Embryonic facial prominence (tissue), 1 donor: ENCODE measurements at regions not wholly inside any gene's neighbourhood (a gene's known extent, or its start where the extent isn't known, plus 50 kb on each side); places are given as distances from the start of the nearest gene placed in this dataset.
A peak's percentile ranks its signal among the peaks of the same experiment; 100 is the strongest.

Experiments
- DNase-seq: peaks from one replicate; pipeline ENCODE4 v3.0.0-alpha.2; 2016; ENCODE audit errors: extremely low spot score

DNA sequence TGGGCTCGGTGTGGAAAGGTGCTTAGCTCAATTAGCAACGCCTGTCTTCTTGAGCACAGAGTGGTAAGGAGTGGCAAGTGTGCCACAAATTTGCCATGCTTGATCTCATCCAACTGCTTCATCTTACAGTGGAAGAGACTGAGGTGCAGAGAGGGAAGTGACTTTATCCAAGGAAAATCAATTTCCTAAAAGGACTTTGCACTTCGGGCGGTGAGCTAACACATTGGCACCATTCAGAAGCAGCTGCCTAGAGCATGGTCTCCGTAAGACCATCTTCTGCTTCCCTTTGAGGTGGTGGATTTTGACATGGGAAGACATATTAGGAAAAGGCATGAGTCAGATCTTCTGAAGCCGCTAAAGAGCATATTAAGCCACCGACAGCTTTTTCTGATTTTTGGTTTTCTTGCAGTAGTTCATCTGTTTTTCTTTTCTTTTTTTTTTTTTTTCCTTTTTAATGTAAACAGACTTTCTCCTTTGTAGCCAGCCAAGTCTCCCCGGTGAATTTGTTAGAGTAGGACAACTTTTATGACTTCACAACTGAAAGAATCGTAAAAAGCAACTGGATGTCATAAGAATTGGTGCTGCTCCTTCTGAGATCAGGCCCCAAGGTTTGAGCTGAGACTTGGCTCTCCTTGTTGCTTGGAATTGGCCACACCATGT lies 273.2 kb downstream of the CDC5L start:
- no peak for DNase-seq

DNA sequence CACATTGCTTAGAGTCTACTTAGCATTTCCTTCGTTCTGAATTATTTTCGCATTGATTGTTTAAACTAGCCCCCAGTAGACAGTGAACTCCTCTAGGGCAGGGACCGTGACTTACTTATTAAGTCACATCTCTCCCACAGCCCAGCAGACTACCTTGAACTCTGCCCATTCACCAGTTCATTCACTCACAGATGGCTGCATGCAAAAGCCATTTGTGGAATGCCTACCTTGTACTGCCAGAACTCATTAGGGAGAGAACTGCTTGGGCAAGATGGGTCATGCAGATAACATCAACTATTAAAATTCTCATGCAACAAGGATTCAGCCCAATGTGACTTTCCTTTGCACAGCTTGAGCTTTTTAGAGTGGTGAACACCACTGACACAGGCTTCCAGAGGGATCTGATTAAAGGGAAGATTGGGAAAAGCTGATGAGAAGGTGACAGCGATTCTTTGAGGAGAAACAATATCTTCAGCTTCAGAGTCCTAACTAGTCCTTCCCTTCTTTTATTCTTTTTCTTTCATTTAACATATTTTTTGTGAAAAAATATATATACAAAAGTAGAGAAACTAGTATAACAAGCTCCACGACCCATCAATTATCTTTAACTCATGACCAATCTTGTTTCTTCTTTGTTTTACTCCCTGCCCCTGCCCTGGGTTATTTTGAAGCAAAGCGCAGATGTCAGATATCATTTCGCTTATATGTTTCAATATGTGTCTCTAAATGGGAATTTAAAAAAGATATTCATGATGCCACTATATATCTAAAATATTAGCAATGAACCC lies 273.9 kb downstream of the CDC5L start:
- no peak for DNase-seq

DNA sequence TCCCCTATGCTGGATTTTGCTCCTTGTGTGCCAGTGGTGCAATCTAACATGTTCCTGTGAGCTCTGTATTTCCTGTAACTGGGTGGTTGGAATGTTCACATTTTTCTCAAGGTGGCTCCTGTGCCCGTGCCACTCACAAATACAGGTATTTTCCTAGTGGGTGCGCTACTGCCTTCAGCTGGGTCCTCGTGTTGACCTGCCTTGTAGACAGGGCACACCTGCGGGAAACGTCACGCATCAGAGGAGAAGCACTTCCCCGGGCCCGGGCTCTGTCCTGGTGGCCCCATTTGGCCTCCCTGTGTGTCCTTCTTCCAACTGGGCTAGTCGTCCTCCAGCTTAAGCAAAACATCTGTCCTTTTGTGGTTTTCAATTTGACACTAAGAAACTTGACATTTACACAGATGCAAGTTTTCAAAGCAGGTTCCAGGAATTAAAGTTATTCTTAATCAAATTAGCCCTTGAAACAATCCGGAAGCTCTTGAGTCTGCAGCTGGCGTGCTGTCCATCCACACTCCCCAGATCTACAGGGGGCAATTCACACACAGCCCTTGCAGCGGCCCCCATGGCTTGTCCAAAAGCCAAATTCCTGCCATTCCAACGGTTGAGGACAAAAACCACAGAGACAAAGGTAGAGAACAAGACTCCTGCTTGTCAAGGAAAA lies 275.1 kb downstream of the CDC5L start:
- no peak for DNase-seq

DNA sequence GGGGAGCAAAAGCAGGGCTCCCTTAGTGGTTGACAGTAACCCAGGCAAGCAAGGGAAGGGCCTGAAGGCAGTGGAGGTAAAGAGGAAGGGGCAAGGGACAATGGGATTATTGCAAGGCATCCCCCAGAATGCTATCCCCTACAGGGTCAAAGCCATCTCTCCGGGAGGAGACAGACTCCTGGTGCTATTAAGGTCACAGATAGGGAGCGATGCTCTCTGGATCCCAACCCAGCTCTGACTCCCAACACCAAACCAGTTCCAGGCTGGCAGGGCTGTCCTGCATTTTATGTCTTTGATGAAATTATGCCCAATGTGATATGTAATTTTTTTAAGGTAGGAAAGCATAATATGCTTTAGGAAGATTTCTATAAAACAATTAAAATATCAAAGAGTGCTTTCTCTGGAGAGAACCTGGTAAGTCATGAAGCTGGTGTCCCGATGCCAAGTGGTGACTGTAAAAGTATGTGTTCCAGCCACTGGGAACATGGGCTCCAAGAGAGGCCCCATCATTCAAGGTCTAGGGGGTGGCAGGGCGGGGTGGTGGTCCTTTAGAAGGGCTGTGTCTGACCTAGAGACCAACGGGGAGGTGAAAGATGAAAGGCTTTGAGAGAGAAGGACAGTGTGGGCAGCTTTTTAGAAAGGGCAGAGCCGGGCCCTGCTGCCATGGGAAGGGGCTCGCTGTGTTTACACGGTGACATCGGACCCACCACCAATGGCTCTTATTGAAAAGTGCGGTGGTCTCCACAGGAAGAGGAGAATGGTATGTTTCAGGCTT lies 276.5 kb downstream of the CDC5L start:
- DNase-seq = no peak

DNA sequence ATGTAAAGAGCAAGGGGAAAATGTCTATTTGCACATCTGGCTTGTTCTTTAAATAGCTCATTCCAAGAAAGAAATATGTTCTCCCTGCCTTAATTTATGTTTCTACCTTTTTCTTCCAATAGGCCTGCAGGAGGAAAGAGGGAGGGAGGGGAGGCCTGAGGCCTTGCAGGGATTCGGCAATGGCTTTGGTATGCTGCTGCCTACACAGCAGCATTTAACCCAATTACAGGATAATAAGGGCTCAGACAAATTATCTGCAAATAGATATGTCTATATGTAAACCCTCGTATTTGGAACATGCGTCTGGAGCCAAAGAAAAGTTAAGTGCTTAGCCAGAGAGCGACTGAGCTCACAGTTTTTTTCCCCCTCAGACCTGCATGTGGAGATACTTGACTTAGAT lies 277.2 kb downstream of the CDC5L start:
- DNase-seq = peak; percentile 83

DNA sequence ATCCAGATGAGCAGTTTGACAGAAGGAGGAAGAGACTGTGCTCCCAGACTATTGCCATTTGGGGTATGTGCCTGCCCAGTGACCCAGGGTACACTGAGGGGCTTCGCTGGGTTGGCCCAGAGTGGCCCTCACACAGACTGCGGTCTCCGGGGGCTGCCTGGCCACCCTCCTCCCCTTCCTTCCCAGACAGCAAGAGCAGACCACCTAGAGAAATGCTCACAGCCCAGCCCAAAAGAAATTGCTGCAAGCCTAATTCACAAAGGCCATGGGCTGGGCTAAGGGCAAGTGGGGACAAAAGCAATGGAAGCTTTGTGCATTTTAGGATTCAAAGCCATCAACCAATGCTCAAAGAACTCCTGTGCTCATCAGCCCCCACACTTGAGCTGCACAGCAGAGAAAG lies 277.6 kb downstream of the CDC5L start:
- no peak for DNase-seq

DNA sequence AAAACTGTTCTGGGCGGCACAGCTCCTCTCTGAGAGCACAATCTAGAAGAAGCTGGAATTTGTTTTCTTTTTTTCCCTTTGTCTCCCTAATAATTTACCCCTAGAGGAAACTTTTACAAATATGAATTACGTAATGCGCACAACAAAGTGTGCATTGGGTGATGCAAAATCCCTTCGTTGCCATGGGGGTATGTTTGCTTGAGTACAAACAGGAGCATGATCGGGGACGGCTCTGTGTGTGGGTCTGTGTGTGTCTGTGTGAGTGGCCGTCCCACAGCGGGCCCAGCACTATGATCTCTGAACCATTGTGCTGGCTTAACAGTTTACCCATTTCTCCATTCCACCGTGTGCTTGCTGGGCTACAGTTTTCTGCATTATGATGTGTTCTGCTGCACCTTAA lies 278.2 kb downstream of the CDC5L start:
- DNase-seq = no peak

DNA sequence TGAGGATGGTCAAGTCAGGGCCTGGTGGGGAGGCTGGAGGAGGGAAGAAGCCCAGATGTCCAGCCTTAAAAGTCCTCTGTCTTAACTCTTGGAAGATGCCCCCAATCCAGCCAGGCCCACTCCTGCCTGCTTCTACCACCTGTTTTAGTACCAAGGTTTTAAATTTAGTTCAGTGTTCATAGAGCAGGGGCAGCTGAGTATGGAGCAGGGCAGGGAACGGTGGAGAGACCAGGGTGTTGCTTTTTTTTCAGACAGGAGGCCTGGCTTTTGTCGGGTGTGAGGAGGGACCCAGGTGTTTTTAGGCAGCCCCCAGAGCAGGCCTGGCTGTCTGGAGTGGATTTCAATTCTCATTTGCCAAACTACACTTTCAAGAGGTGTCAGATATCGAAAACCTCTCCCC lies 278.8 kb downstream of the CDC5L start:
- DNase-seq = no peak

DNA sequence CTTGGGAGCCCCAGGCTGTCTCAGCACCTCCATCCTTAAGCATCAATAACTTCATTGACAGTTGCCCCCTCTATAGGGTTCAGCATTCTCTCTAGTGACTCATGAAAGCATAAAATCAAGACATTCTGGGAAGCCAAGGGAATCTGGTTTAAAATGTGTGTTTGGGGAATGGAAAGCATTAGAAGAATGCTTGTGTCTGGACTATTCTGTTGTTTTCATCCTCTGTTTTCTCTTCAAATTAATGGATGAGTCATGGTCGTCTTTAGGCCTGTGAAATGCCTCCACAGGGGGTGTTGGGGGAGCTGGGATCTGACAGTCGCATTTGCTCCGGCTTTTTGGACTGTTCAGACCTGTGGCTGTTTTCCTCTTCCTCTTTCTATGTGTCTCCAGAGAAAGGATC lies 279.7 kb downstream of the CDC5L start:
- no peak for DNase-seq

DNA sequence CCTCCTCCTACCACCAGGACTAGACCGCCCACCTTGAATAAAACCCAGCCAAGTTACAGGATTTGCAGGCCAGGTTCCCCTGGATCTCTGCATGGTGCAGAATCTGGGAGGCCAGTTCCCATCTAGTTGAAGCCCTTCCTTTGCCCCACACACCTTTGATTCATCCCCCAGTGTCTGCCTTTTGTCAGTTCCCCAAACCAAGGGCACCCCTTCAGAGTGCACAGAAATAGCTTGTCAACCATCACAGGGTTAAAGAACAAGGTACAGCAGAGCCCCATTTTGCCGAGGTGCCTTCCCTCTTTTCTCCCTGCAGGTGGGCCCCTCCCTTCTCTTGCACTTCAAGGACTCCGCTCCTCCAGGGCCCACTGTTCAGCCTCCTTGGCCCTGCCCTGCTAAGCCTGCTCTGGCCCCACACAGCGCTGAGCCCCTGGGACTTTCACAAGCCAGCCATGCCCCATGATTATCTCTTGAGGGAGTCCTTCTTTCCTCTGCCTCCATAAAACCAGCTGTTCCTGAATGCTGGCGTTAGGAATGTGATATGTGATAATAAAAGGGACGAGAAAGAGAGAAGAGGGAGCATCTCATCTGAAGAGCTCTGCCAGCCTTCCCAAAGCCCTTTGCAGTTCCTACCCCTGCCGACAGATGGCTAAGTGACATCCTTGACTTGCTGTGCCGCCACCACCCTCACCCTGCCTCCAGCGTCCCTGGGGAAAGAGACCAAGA lies 280.3 kb downstream of the CDC5L start:
- DNase-seq = no peak

DNA sequence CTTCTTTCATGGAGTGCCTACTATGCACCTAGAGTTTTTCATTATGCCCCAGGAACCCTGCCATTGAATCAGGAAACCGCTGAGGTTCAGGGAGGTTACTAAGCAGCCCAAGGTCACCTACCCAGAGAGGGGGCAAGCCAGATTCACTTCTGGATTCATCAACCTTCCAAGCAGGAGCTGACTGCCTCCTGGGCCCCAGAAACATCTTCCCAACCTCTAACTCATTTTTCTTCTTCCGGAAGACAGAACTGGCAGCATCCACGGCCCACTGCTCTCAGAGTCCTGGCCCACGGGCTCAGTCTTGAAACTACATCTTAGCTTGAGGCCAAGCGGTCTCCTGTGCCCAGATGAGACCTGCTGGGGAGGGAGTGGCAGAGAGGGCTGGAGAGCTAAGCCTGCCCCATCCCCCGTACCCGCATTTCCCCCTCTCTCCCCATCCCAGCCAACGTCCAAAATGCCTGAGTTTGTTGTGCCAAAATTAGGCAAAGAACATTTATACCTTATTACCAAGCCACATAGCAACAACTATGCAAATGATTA lies 281.0 kb downstream of the CDC5L start:
- DNase-seq = no peak

DNA sequence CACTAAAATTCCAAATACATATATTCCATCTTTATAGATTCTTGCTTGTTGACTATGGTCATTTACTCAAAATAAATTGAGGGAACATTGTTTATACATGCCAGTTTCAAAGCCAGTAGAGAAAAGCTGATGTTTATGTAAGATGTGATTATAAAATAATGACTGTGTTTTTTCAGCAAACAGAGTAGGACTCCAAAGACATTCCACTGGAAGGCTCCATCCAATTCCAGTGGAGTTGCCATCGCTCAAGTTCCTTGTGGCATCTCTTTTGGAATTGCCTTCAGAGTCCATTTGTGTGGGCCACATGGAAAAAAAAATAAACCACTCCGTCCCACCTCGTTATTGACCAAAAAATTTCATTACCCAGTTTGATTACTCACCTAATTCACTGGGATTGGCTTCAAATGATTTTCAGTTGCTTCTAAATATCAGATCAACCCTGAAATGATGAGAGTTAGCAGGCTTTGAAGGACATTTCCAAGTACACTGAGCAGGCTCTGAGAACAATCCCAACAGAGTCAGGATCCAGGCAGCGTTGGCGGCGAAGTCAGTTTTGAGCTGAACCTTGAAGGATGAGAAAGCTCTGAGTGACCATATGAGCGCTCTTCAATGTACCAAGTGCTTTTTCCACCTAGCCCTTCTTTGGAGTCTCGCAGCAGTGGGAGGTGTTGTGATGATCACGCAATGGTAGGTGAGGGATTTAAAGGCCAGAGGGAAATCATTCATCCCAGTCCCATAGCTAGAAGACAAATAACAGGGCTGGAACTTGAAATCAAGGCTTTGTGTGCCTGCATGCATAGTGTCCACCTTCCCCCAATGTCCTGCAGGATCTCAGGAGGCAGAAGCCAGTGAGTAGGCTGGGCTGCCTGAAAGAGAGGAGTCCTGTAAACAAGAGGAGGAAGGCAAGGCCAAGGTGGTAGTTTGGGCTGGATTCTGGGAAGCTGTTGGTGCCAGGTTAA lies 281.7 kb downstream of the CDC5L start:
- DNase-seq = no peak

DNA sequence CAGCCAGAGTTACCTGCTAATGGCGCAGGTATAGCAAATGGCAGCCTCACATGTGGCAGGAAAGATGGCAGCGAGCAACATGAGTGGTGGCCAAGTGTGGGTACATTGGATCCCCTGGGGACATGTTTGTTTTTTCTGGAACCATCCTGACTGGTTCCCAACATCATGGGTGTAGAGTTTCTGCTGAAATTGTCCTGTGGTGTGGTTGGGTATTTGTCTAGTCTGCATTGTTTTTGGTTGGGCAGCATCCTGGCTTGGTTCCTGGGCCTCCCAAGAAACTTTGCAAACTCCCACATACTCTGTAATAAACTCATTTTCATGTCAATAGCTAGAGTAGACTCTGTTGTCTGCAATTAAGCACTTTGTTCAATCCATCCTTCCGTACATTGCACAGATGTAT lies 282.6 kb downstream of the CDC5L start:
- no peak for DNase-seq

DNA sequence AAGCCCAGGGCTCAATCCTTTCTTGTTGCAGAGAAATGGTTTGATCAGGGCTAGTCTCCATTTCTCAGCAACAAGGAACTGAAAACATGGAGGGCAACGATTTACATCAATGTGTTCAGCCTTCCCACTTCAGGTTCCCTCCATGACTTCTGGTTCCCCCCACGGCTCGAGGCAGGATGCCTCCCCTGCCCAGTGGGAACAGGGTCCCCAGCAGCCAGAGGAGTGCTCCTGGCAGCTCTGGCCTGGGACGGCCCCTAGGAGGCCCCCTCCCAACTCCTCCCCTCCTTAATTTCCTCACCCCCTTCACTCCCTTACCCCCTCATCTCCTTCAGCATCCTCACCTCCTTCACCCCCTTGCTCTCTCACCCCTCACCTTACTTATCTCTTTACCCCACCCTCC lies 283.8 kb downstream of the CDC5L start:
- no peak for DNase-seq

DNA sequence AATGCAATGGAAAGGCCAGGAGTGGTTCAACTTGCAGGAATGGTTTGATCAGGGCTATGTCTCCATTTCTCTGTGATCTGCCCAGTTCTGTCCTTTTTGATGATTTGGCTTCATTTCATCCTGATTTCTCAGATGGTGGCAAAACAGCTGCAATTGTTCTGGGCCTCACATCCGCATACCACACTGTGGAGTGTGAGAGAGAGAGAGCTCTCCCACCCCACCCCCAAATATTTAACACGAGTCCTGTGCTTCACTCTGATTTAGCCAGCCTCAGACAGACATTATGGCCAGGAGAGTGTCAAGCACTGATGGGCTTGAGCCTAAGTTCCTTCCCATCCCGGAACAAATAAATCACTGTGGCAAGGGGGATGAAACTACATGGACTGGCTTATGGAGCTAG lies 284.6 kb downstream of the CDC5L start:
- no peak for DNase-seq

DNA sequence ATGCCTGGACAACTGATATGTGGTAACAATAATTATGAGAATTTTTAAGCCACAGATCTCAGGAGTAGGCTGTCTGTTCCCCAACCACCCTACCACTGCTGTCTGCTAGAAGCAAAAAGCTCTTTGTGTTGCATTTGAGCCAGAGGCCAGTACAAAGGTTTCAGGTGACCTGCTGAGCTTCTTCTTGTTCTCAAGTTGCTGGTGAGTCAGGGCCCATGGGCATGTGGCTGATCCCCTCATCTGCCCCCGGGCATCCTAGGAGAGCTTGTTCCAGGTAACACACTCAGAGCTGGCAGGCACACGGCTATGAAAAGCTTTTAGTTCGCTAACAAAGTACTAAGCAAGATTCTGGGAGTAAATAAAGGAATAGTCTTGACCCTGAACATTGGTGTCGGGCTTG lies 285.3 kb downstream of the CDC5L start:
- no peak for DNase-seq

DNA sequence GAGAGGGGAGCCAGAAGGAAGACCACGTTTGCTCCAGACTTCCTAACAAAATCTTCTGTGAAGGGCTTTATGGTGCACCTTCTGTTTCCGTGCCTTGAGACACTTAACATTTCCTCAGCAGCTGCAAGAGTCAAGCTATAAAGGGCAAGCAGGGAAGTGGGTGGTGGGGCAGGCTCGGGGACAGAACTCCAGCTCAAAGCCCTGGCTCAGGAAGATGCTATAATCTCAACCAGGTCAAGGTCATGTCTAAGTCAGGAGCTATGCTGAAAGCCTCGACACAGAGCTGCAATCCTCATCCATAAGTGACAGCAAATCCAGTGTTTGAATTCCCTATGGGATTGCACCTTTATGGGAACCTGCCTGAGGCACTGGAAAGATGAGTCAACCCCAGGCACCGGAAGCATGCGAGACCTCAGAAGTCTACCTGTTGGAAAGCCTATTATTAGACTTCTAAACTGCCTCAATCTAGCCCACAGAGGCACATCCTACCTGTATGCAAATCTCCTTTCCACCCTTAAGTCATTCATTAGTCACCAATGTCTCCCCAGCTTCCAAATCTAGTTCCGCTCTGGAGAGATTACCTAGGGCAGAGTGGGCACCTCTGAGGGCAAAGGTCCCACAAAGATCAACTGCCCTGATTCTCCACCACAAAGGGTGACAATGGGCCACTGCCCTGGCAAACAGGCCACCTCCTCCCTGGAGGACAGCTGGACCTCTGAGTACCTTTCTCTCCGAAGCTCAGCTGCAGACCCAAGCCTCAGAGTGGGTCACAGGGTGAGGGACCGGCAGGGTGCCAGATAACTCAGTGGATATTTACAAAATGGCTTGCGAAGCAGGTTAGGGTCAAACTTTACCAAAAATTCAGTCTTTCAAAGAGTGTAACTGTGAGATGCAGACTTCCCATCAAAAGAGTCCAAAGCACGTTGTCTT lies 287.0 kb downstream of the CDC5L start:
- DNase-seq = no peak

DNA sequence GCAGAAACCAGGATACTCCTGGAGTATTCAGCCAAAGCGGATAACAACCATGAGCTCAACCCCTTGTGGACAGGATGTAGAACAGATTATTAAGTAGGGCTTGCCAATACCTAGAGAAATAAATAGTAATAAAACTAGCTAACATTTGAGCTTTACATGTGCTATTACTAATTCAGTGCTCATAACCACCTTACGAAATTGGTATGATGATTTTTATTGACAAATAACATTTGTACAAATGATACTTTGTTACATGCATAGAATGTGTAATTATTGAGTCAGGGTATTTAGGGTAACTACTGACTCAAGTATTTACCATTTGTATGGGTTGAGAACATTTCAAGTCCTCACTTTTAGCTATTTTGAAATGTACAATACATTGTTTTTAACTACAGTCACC lies 287.9 kb downstream of the CDC5L start:
- DNase-seq = no peak

DNA sequence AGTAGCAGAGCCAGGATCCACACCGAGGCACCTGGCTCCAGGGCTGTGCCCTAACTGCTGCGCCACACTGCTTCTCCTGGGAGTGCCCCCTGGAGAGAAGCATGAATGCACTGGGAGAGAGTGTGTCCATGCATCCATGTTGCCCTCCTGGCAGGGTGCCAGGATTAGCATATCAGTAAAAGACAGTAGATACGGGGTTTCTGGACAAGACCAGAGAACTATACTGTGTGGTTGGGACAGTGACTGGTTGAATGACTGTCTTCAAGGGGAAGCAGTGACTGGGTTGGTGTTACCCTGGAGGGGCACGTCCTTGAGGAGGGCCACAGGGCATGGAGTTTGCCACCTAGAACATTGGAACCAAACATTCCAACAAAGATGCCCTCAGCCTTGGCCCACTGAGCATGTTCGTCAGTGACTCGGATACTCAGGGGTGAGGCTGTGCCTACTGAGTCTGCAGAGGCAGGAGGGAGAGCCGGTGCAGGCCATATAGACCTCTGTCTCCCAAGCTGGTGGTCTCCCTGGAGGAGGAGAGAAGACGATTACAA lies 288.8 kb downstream of the CDC5L start:
- no peak for DNase-seq
